Smooth muscle cell (in vitro differentiated cells): ENCODE measurements at regions not wholly inside any gene's neighbourhood (a gene's known extent, or its start where the extent isn't known, plus 50 kb on each side); places are given as distances from the start of the nearest gene placed in this dataset.

Source experiments
- DNase-seq: peaks from one replicate; lab custom pipeline; 2025; ENCODE audit not compliant: unreplicated experiment; lab: John Stamatoyannopoulos, UW
- H2AFZ ChIP-seq: fragments of 200-600 bp; sonication (generic); 2 replicates; pipeline ENCODE4 v1.6.0; 2016; ENCODE audit warnings: antibody characterized with exemption, low read depth, mild to moderate bottlenecking
- H3F3A ChIP-seq: fragments of 200-600 bp; sonication (generic); 2 replicates; pipeline ENCODE4 v1.6.0; 2017; ENCODE audit warnings: antibody characterized with exemption, low read depth
- H3K27ac ChIP-seq: fragments of 200-600 bp; sonication (generic); 2 replicates; pipeline ENCODE4 v1.5.1; 2016; ENCODE audit warnings: low read depth, mild to moderate bottlenecking
- H3K27me3 ChIP-seq: fragments of 200-600 bp; sonication (generic); 2 replicates; pipeline ENCODE4 v1.6.1; 2016; ENCODE audit warnings: low read depth, mild to moderate bottlenecking
- H3K36me3 ChIP-seq: fragments of 200-600 bp; sonication (generic); 2 replicates; pipeline ENCODE4 v1.5.1; 2016; ENCODE audit warnings: low read depth
- H3K4me1 ChIP-seq: fragments of 200-600 bp; sonication (generic); 2 replicates; pipeline ENCODE4 v1.5.1; 2016; ENCODE audit warnings: low read depth
- H3K4me2 ChIP-seq: fragments of 200-600 bp; sonication (generic); 2 replicates; pipeline ENCODE4 v1.6.0; 2016; ENCODE audit warnings: mild to moderate bottlenecking
- H3K4me3 ChIP-seq: fragments of 200-600 bp; sonication (generic); 2 replicates; pipeline ENCODE4 v1.5.1; 2016; ENCODE audit warnings: mild to moderate bottlenecking
- H3K79me2 ChIP-seq: fragments of 200-600 bp; sonication (generic); 2 replicates; pipeline ENCODE4 v1.6.0; 2016; ENCODE audit warnings: low read depth, mild to moderate bottlenecking
- H3K9ac ChIP-seq: fragments of 200-600 bp; sonication (generic); 2 replicates; pipeline ENCODE4 v1.6.0; 2016; ENCODE audit warnings: low read depth
- H3K9me3 ChIP-seq: fragments of 200-600 bp; sonication (generic); replicated peaks from 2 replicates; pipeline ENCODE4 v1.5.1; 2016; ENCODE audit warnings: low read depth
- H4K20me1 ChIP-seq: fragments of 200-600 bp; sonication (generic); 2 replicates; pipeline ENCODE4 v1.6.0; 2016; ENCODE audit warnings: low read depth
- CTCF ChIP-seq: fragments of 200-600 bp; sonication (generic); IDR thresholded peaks from 2 replicates; pipeline ENCODE4 v1.5.1; 2017; ENCODE audit warnings: borderline replicate concordance, mild to moderate bottlenecking, antibody characterized with exemption; ENCODE audit not compliant: insufficient read depth, poor library complexity, severe bottlenecking
- WGBS: methylation state at CpG from one replicate; pipeline ENCODE4 v1.1.7; 2016; ENCODE audit warnings: low lambda C conversion rate; 5-methylcytosine and 5-hydroxymethylcytosine counted together

DNA sequence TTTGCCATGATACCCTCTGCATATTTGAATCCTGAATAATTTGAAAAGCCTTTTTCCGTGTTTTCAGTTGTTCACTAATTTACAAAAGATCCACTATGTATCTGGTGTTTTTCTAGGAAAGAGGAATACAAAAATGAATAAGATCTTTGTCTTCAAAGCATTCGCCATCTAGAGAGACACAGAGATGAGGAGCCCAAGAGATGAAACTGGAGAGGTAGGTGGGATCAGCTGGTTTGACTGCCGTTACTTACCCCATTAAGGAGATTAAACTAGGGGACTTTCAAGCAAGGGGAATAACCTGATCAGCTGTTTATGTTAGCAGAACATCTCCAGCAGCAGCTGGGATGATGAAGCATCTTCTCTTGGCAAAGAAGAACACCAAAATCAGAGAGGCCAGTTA is 150.2 kb upstream of the SATB2 start:
- no peaks in the 10 kb centered on the region for H3K27me3 ChIP-seq
- H3K4me1 ChIP-seq: no peaks in the 10 kb centered on the region
- WGBS: 92% methylated on average over 3 of the region's 3 CpGs

GRCh38 chr2:199606193-199606780 is 148.5 kb upstream of the SATB2 start:
- WGBS: 64% methylated on average over 4 of the region's 4 CpGs
- H3K27ac ChIP-seq: no peak overlapping the region
- H3K4me3 ChIP-seq: no peak overlapping the region
- no peaks in the 10 kb centered on the region for H3K9me3 ChIP-seq
- H4K20me1 ChIP-seq: no peaks in the 10 kb centered on the region
- peak; percentile 11 for TF ChIP-seq CTCF
- no peak overlapping the region for H2AFZ ChIP-seq
- no peaks in the 10 kb centered on the region for H3K79me2 ChIP-seq
- no peaks in the 10 kb centered on the region for H3K36me3 ChIP-seq
- peaks cover 11% of the 10 kb centered on the region for H3F3A ChIP-seq
- no peaks in the 10 kb centered on the region for H3K27me3 ChIP-seq
- no peak overlapping the region for H3K9ac ChIP-seq
- H3K4me2 ChIP-seq: no peak overlapping the region
- DNase-seq: no peak
- H3K4me1 ChIP-seq: no peaks in the 10 kb centered on the region

More for the DNA sequence above, 150.2 kb upstream of the SATB2 start:
- Histone ChIP-seq H3K4me2 (no peak overlapping the region), H3K79me2 (no peaks in the 10 kb centered on the region), H3K9me3 (no peaks in the 10 kb centered on the region), H3K4me3 (no peak overlapping the region), H4K20me1 (no peaks in the 10 kb centered on the region), H3K9ac (no peak overlapping the region), H3K36me3 (no peaks in the 10 kb centered on the region), H3F3A (peaks cover 8% of the 10 kb centered on the region), H2AFZ (no peak overlapping the region), H3K27ac (no peak overlapping the region)
- TF ChIP-seq CTCF: no peak
- no peak for DNase-seq

DNA sequence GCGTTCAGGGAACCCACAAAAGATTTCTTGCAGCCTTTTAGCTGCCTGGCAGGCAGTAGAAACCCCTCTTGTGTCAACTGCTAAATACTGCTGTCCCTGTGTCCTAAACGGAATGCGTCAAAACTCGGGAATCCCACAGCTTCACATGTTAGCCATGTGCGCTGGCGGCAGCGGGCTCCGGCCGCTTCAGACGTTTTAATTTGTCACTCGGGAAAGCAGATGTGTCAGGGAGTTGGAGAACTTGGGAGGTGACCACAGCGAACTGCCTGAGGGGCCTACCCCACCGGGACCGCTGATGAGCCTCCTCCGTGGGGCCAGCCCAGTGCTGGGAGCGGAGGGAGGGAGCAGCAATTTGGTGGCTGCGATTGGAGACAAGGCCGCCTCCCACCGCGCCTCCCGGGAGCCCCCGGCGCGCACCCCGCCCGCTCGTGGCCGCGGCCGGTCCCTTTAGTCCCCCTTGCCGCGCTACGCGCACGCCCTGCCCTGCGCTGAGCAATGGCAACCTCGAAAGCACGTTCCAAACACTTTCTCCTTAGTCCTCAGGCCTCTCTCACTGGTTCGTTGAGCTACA is 146.1 kb upstream of the SATB2 start:
- H3K27ac ChIP-seq: no peak overlapping the region

More for the DNA sequence above, 146.1 kb upstream of the SATB2 start:
- Histone ChIP-seq H3K4me2 (peak overlapping the region; percentile 61), H4K20me1 (no peaks in the 10 kb centered on the region), H3K4me1 (no peaks in the 10 kb centered on the region), H2AFZ (peak overlapping the region; percentile 70), H3K36me3 (no peaks in the 10 kb centered on the region), H3K9me3 (no peaks in the 10 kb centered on the region), H3K27me3 (no peaks in the 10 kb centered on the region), H3F3A (peaks cover 11% of the 10 kb centered on the region), H3K4me3 (peak overlapping the region; percentile 14), H3K79me2 (no peaks in the 10 kb centered on the region), H3K9ac (no peak overlapping the region)
- DNase-seq: no peak
- WGBS: 25% methylated on average over 29 of the region's 39 CpGs
- TF ChIP-seq CTCF: no peak
